Neural cell (in vitro differentiated cells): ENCODE measurements at regions not wholly inside any gene's neighbourhood (a gene's known extent, or its start where the extent isn't known, plus 50 kb on each side); places are given as distances from the start of the nearest gene placed in this dataset.
"Not testable (repeated sequence)": the region's sequence is repeated elsewhere in the genome, so short reads cannot be mapped to it uniquely, and the experiment has no call there.

Source experiments
- H2AFZ ChIP-seq: fragments of 200-600, 300-800 bp; sonication (generic), shearing (Covaris generic); 2 replicates; pipeline ENCODE4 v1.6.0; 2014; ENCODE audit warnings: low read depth, mild to moderate bottlenecking, antibody characterized with exemption, low read length, moderate library complexity
- H3F3A ChIP-seq: fragments of 200-600 bp; shearing (Covaris generic); 2 replicates; pipeline ENCODE4 v1.6.1; 2016; ENCODE audit warnings: mild to moderate bottlenecking, moderate library complexity, mixed read lengths, antibody characterized with exemption, low read length; ENCODE audit not compliant: insufficient read depth, poor library complexity, severe bottlenecking
- H3K27ac ChIP-seq: fragments of 200-600, 300-800 bp; sonication (generic), shearing (Covaris generic); 2 replicates; pipeline ENCODE4 v1.5.1; 2014; ENCODE audit warnings: mild to moderate bottlenecking, low read length, moderate library complexity
- H3K27me3 ChIP-seq: fragments of 300-800, 200-600 bp; sonication (generic), shearing (Covaris generic); 2 replicates; pipeline ENCODE4 v1.6.0; 2014; ENCODE audit warnings: mild to moderate bottlenecking, low read depth, low read length, moderate library complexity; ENCODE audit not compliant: insufficient read depth
- H3K36me3 ChIP-seq: fragments of 300-800, 200-600 bp; sonication (generic), shearing (Covaris generic); 2 replicates; pipeline ENCODE4 v1.5.1; 2014; ENCODE audit warnings: mild to moderate bottlenecking, antibody characterized with exemption, low read length, moderate library complexity; ENCODE audit not compliant: insufficient read depth
- H3K4me2 ChIP-seq: fragments of 300-800, 200-600 bp; sonication (generic), shearing (Covaris generic); 2 replicates; pipeline ENCODE4 v1.6.0; 2014; ENCODE audit warnings: mild to moderate bottlenecking, low read length
- H3K4me3 ChIP-seq: fragments of 300-800, 200-600 bp; sonication (generic), shearing (Covaris generic); 2 replicates; pipeline ENCODE4 v1.5.1; 2014; ENCODE audit warnings: mild to moderate bottlenecking, low read length, moderate library complexity
- H3K79me2 ChIP-seq: fragments of 200-600 bp; shearing (Covaris generic); replicated peaks from 2 replicates; pipeline ENCODE4 v1.6.0; 2014; ENCODE audit warnings: mild to moderate bottlenecking, low read length, moderate library complexity; ENCODE audit not compliant: insufficient read depth
- H3K9ac ChIP-seq: fragments of 300-800, 200-600 bp; sonication (generic), shearing (Covaris generic); 2 replicates; pipeline ENCODE4 v1.6.1; 2016; ENCODE audit warnings: mild to moderate bottlenecking, low read length, mixed read lengths
- H3K9me2 ChIP-seq: fragments of 200-600 bp; shearing (Covaris generic); 2 replicates; pipeline ENCODE4 v1.6.1; 2016; ENCODE audit warnings: mild to moderate bottlenecking, low read length, mixed read lengths; ENCODE audit not compliant: insufficient read depth
- H3K9me3 ChIP-seq: fragments of 200-600, 300-800 bp; sonication (generic), shearing (Covaris generic); 2 replicates; pipeline ENCODE4 v1.6.1; 2016; ENCODE audit warnings: mild to moderate bottlenecking, mixed run types, low read length, moderate library complexity, mixed read lengths
- H4K20me1 ChIP-seq: fragments of 200-600 bp; shearing (Covaris generic); 2 replicates; pipeline ENCODE4 v1.6.1; 2016; ENCODE audit warnings: mild to moderate bottlenecking, mixed run types; ENCODE audit not compliant: insufficient read depth
- EP300 ChIP-seq: fragments of 450-650 bp; conservative IDR thresholded peaks from 2 replicates; pipeline ENCODE4 v1.6.1; 2014; ENCODE audit warnings: antibody characterized with exemption, mild to moderate bottlenecking, moderate library complexity; ENCODE audit not compliant: poor library complexity, severe bottlenecking
- EZH2 ChIP-seq: fragments of 200-600, 300-800 bp; shearing (Covaris generic), sonication (generic); IDR thresholded peaks from 2 replicates; pipeline ENCODE4 v1.6.1; 2014; ENCODE audit warnings: antibody characterized with exemption, low read length, borderline replicate concordance, mild to moderate bottlenecking; ENCODE audit not compliant: insufficient read depth, poor library complexity, severe bottlenecking
- MXI1 ChIP-seq: fragments of 450-650 bp; conservative IDR thresholded peaks from 2 replicates; pipeline ENCODE4 v1.6.1; 2014; ENCODE audit warnings: antibody characterized with exemption, mild to moderate bottlenecking; ENCODE audit not compliant: poor library complexity, severe bottlenecking
- POLR2AphosphoS5 ChIP-seq: IDR thresholded peaks from 2 replicates; pipeline ENCODE4 v1.6.1; 2012
- RAD21 ChIP-seq: fragments of 450-650 bp; conservative IDR thresholded peaks from 2 replicates; pipeline ENCODE4 v1.6.1; 2014; ENCODE audit warnings: antibody characterized with exemption, mild to moderate bottlenecking, moderate library complexity
- REST ChIP-seq: IDR thresholded peaks from 2 replicates; pipeline ENCODE4 v1.6.1; 2012; ENCODE audit warnings: borderline replicate concordance
- SMC3 ChIP-seq: fragments of 450-650 bp; conservative IDR thresholded peaks from 2 replicates; pipeline ENCODE4 v1.6.1; 2014; ENCODE audit warnings: antibody characterized with exemption, mild to moderate bottlenecking, moderate library complexity; ENCODE audit not compliant: poor library complexity
- TAF1 ChIP-seq: IDR thresholded peaks from 2 replicates; pipeline ENCODE4 v1.6.1; 2012; ENCODE audit warnings: low read depth
- TF ChIP-seq, protein P1 (sequence below): fragments of 450-650 bp; IDR thresholded peaks from 2 replicates; pipeline ENCODE4 v1.5.1; 2014; ENCODE audit warnings: antibody characterized with exemption, mild to moderate bottlenecking, moderate library complexity; ENCODE audit not compliant: poor library complexity, severe bottlenecking

DNA sequence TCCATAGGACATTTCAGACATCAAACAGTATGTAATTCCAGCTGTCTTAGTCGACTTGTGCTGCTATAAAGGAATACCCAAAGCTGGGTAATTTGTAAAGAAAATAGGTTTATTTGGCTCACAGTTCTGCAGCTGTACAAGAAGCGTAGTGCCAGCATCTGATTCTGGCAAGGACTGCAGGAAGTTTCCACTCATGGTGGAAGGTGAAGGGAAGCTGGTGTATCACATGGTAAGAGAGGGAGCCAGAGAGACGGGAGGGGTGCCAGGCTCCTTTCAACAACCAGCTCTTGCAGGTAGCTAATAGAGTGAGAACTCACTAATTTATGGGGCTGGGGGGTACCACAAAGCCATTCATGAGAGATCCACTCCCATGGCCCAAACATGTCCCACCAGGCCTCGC is 253.0 kb upstream of the FGF13 start:
- no peak overlapping the region for H2AFZ ChIP-seq
- H3K9me2 ChIP-seq, result no peaks in the 10 kb centered on the region
- no peaks in the 10 kb centered on the region for H3K9me3 ChIP-seq
- TF ChIP-seq TAF1 (no peak), RAD21 (no peak), SMC3 (no peak), POLR2AphosphoS5 (no peak), EZH2 (no peak), EP300 (no peak), REST (no peak), MXI1 (no peak)
- TF ChIP-seq, protein P1, sequence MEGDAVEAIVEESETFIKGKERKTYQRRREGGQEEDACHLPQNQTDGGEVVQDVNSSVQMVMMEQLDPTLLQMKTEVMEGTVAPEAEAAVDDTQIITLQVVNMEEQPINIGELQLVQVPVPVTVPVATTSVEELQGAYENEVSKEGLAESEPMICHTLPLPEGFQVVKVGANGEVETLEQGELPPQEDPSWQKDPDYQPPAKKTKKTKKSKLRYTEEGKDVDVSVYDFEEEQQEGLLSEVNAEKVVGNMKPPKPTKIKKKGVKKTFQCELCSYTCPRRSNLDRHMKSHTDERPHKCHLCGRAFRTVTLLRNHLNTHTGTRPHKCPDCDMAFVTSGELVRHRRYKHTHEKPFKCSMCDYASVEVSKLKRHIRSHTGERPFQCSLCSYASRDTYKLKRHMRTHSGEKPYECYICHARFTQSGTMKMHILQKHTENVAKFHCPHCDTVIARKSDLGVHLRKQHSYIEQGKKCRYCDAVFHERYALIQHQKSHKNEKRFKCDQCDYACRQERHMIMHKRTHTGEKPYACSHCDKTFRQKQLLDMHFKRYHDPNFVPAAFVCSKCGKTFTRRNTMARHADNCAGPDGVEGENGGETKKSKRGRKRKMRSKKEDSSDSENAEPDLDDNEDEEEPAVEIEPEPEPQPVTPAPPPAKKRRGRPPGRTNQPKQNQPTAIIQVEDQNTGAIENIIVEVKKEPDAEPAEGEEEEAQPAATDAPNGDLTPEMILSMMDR, result no peak
- no peak overlapping the region for H3K4me2 ChIP-seq
- no peaks in the 10 kb centered on the region for H4K20me1 ChIP-seq
- no peak overlapping the region for H3K4me3 ChIP-seq
- H3K9ac ChIP-seq, result no peak overlapping the region
- H3K79me2 ChIP-seq, result no peaks in the 10 kb centered on the region
- H3K27me3 ChIP-seq, result no peaks in the 10 kb centered on the region
- no peak overlapping the region for H3K27ac ChIP-seq
- H3K36me3 ChIP-seq, result no peaks in the 10 kb centered on the region
- no peaks in the 10 kb centered on the region for H3F3A ChIP-seq

- not testable (repeated sequence) for H3K79me2 ChIP-seq, H3F3A ChIP-seq, H3K27me3 ChIP-seq, H3K27ac ChIP-seq, H3K9me3 ChIP-seq, H3K9ac ChIP-seq, H3K4me2 ChIP-seq, H3K36me3 ChIP-seq, H3K9me2 ChIP-seq, H4K20me1 ChIP-seq, H3K4me3 ChIP-seq, H2AFZ ChIP-seq
These were observed 250.9 kb upstream of the FGF13 start for GRCh38 chrX:138962419-138962818.

DNA sequence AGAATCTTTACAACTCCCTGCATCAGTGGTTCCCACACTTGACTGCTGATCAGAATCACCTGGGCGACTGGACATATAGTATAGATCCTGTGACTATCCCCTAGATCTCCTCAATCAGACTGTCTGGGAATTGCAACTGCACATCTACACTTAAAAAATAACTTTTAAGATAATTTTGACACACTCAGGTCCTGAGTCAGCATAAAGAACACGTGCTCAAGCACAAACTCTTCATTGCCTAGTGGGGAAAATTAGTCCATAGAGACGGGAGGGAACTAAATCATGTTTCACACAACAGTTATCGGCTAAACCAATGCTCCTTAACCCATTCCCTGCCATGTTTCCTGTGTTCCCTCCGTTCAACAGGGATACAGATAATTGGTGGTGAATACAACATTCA is 243.5 kb upstream of the FGF13 start:
- Histone ChIP-seq H3K9ac (no peak overlapping the region), H3F3A (no peaks in the 10 kb centered on the region), H3K27ac (no peak overlapping the region), H3K27me3 (no peaks in the 10 kb centered on the region), H3K4me2 (no peak overlapping the region), H3K79me2 (no peaks in the 10 kb centered on the region), H3K9me3 (no peaks in the 10 kb centered on the region), H4K20me1 (no peaks in the 10 kb centered on the region), H3K36me3 (no peaks in the 10 kb centered on the region), H3K4me3 (no peak overlapping the region), H3K9me2 (no peaks in the 10 kb centered on the region), H2AFZ (no peak overlapping the region)
- TF ChIP-seq MXI1 (no peak), POLR2AphosphoS5 (no peak), EZH2 (no peak), EP300 (no peak)
- TF ChIP-seq, protein P1, result no peak
